SH-SY5Y (cell line): ENCODE measurements at regions not wholly inside any gene's neighbourhood (a gene's known extent, or its start where the extent isn't known, plus 50 kb on each side); places are given as distances from the start of the nearest gene placed in this dataset.

ENCODE experiments used
- GATA2 ChIP-seq: IDR thresholded peaks from 2 replicates; pipeline ENCODE4 v1.6.1; 2011; ENCODE audit warnings: mild to moderate bottlenecking, low read depth, low read length
- GATA3 ChIP-seq: IDR thresholded peaks from 2 replicates; pipeline ENCODE4 v1.6.1; 2011; ENCODE audit warnings: low read depth, mild to moderate bottlenecking, low read length, moderate library complexity

- TF ChIP-seq GATA2 (no peak), GATA3 (no peak)
These were observed 298.7 kb upstream of the GOLIM4 start for GRCh38 chr3:168394439-168394838.
